ENCODE measurements at regions not wholly inside any gene's neighbourhood (a gene's known extent, or its start where the extent isn't known, plus 50 kb on each side); places are given as distances from the start of the nearest gene placed in this dataset.

- no peak for TF ChIP-seq CHD7 (IDR thresholded peaks at IDR 0.05; ENCODE audit: insufficient replicate concordance, low read length)
Observed at GRCh38 chr4:13168326-13168725, 315.8 kb downstream of the RAB28 start (continued).
